GM18951 (cell line): ENCODE measurements at regions not wholly inside any gene's neighbourhood (a gene's known extent, or its start where the extent isn't known, plus 50 kb on each side); places are given as distances from the start of the nearest gene placed in this dataset.

Experiments
- POLR2A ChIP-seq: IDR thresholded peaks from 4 replicates; pipeline ENCODE4 v1.6.1; 2011; ENCODE audit warnings: mild to moderate bottlenecking; ENCODE audit not compliant: insufficient read length, insufficient read depth; ENCODE audit errors: extremely low read depth
- in situ Hi-C: fragments of 300-500 bp; cut with MboI; formaldehyde crosslinking; loops from one replicate; pipeline ENCODE4 v1.12.0; 2022; ENCODE audit warnings: low sequenced_read_pairs, mixed read lengths, inconsistent platforms; ENCODE audit not compliant: unreplicated experiment

- no peak for TF ChIP-seq POLR2A
- in situ Hi-C loops = loop anchor here (25.0 kb wide), 3 partner anchors 413 to 1888 kb away; partner anchors contain the start of gene SOX9
These were observed 404.6 kb downstream of the SOX9 start for GRCh38 chr17:72525225-72526015.

GRCh38 chr17:72526769-72527168 lies 405.9 kb downstream of the SOX9 start:
- no peak for TF ChIP-seq POLR2A
- in situ Hi-C loops = loop anchor here (25.0 kb wide), 3 partner anchors 414 to 1889 kb away; partner anchors contain the start of gene SOX9

- in situ Hi-C loops = loop anchor here (25.0 kb wide), 3 partner anchors 415 to 1890 kb away; partner anchors contain the start of gene SOX9
- TF ChIP-seq POLR2A = no peak
These were observed 407.0 kb downstream of the SOX9 start for GRCh38 chr17:72527789-72528188.

GRCh38 chr17:72528683-72529082 lies 407.9 kb downstream of the SOX9 start:
- no peak for TF ChIP-seq POLR2A
- in situ Hi-C loops = loop anchor here (25.0 kb wide), 3 partner anchors 416 to 1891 kb away; partner anchors contain the start of gene SOX9

- in situ Hi-C loops = loop anchor here (25.0 kb wide), 3 partner anchors 417 to 1892 kb away; partner anchors contain the start of gene SOX9
These were observed 408.6 kb downstream of the SOX9 start for GRCh38 chr17:72529386-72529785.

GRCh38 chr17:72530454-72530853 lies 409.6 kb downstream of the SOX9 start:
- in situ Hi-C loops = loop anchor here (25.0 kb wide), 3 partner anchors 418 to 1893 kb away; partner anchors contain the start of gene SOX9
- no peak for TF ChIP-seq POLR2A

More at GRCh38 chr17:72529386-72529785, 408.6 kb downstream of the SOX9 start:
- TF ChIP-seq POLR2A = no peak

- no peak for TF ChIP-seq POLR2A
- in situ Hi-C loops = loop anchor here (25.0 kb wide), 3 partner anchors 419 to 1894 kb away; partner anchors contain the start of gene SOX9
These were observed 410.9 kb downstream of the SOX9 start for GRCh38 chr17:72531729-72532128.

- TF ChIP-seq POLR2A = no peak
- in situ Hi-C loops = loop anchor here (25.0 kb wide), 3 partner anchors 422 to 1897 kb away; partner anchors contain the start of gene SOX9
These were observed 413.4 kb downstream of the SOX9 start for GRCh38 chr17:72534265-72534664.

GRCh38 chr17:72534776-72535175 lies 414.0 kb downstream of the SOX9 start:
- TF ChIP-seq POLR2A = no peak
- in situ Hi-C loops = loop anchor here (25.0 kb wide), 3 partner anchors 422 to 1897 kb away; partner anchors contain the start of gene SOX9

- in situ Hi-C loops = loop anchor here (25.0 kb wide), 3 partner anchors 423 to 1898 kb away; partner anchors contain the start of gene SOX9
- no peak for TF ChIP-seq POLR2A
These were observed 414.5 kb downstream of the SOX9 start for GRCh38 chr17:72535346-72535745.

GRCh38 chr17:72535779-72536178 lies 415.0 kb downstream of the SOX9 start:
- TF ChIP-seq POLR2A = no peak
- in situ Hi-C loops = loop anchor here (25.0 kb wide), 3 partner anchors 423 to 1898 kb away; partner anchors contain the start of gene SOX9

- in situ Hi-C loops = loop anchor here (25.0 kb wide), 3 partner anchors 424 to 1899 kb away; partner anchors contain the start of gene SOX9
- TF ChIP-seq POLR2A = no peak
These were observed 416.0 kb downstream of the SOX9 start for GRCh38 chr17:72536788-72537187.

- TF ChIP-seq POLR2A = no peak
- in situ Hi-C loops = loop anchor here (25.0 kb wide), 3 partner anchors 426 to 1901 kb away; partner anchors contain the start of gene SOX9
These were observed 417.6 kb downstream of the SOX9 start for GRCh38 chr17:72538443-72538842.
